Effector memory CD8-positive, alpha-beta T cell (primary cell): ENCODE measurements at regions not wholly inside any gene's neighbourhood (a gene's known extent, or its start where the extent isn't known, plus 50 kb on each side); places are given as distances from the start of the nearest gene placed in this dataset.
"Not testable (repeated sequence)": the region's sequence is repeated elsewhere in the genome, so short reads cannot be mapped to it uniquely, and the experiment has no call there.

ENCODE experiments used
- ATAC-seq: fragments of 150-1000 bp; cut with Tn5 transposase; replicated peaks from 2 replicates; pipeline ENCODE4 v1.10.0; 2021; ENCODE audit warnings: mild to moderate bottlenecking, moderate library complexity
- DNase-seq, 3 experiments: peaks; one replicate each; pipeline ENCODE4 v3.0.0; 2021
- H3K27ac Mint-ChIP-seq, 2 donors: one replicate each; pipeline ENCODE4 v1.8.0; 2022; ENCODE audit warnings: mild to moderate bottlenecking in 2 of 2, mixed read lengths in 2 of 2, moderate library complexity in 2 of 2
- H3K27me3 Mint-ChIP-seq, 2 donors: one replicate each; pipeline ENCODE4 v1.8.0; 2022; ENCODE audit warnings: mixed read lengths in 2 of 2
- H3K36me3 Mint-ChIP-seq: one replicate; pipeline ENCODE4 v1.8.0; 2022; ENCODE audit warnings: mild to moderate bottlenecking, moderate library complexity, mixed read lengths; ENCODE audit not compliant: insufficient read depth
- H3K4me1 Mint-ChIP-seq, 2 donors: one replicate each; pipeline ENCODE4 v1.8.0; 2022; ENCODE audit warnings: low read depth in 2 of 2, mixed read lengths in 2 of 2
- H3K4me3 Mint-ChIP-seq, 2 donors: one replicate each; pipeline ENCODE4 v1.8.0; 2022; ENCODE audit warnings: mild to moderate bottlenecking in 2 of 2, mixed read lengths in 2 of 2, moderate library complexity in 2 of 2
- H3K9me3 Mint-ChIP-seq, 2 donors: one replicate each; pipeline ENCODE4 v1.8.0; 2022; ENCODE audit warnings: mixed read lengths in 2 of 2

DNA sequence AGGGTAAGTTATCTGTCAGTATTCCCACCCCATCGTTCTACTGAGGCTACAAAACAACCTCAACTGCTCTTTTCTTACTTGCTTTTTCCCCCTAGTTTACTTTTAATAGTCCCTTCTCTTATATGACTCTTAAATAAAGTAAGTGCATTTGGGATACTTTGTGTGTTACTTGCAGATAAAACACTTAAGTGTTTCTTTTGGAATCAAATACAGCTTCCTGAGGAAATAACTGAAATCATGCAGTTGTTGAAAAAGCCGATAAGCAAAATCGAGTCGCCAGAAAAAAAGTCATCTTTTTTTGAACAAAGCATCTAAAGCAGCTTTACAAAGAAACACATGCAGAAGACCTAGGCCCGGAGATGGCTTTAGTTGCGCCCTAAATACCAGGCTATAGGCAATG lies 53.5 kb upstream of the EPB41L4A start:
- Mint-ChIP-seq H3K4me3 (no peak overlapping the region), H3K27me3 (peaks cover 25 to 27% of the 10 kb centered on the region in 2 donors), H3K9me3 (no peaks in the 10 kb centered on the region), H3K36me3 (no peaks in the 10 kb centered on the region), H3K27ac (no peak overlapping the region), H3K4me1 (no peaks in the 10 kb centered on the region)
- DNase-seq (no peak), ATAC-seq (no peak)

DNA sequence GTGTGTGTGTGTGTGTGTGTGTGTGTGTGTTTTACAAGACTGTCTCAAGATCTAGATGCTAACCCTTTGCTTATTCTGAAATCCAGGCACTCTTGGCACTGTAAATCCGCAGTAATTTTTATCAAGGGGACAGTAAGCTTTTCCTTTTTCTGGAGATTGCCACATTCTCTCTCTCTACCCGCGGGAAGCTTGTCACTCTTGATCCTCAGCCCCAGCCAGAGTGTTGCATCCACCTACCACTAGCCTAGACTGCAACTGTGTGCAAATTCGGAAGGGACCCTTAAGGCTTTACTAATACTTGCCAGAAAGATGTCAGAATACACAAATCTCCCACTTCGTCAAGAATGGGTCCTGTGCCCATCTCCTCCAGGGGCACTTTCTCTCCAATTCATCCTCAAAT lies 54.9 kb upstream of the EPB41L4A start:
- Mint-ChIP-seq H3K4me1 (no peaks in the 10 kb centered on the region), H3K27me3 (peaks cover 29 to 37% of the 10 kb centered on the region in 2 donors), H3K27ac (no peak overlapping the region), H3K4me3 (no peak overlapping the region), H3K36me3 (no peaks in the 10 kb centered on the region), H3K9me3 (no peaks in the 10 kb centered on the region)
- no peak for DNase-seq
- no peak for ATAC-seq

DNA sequence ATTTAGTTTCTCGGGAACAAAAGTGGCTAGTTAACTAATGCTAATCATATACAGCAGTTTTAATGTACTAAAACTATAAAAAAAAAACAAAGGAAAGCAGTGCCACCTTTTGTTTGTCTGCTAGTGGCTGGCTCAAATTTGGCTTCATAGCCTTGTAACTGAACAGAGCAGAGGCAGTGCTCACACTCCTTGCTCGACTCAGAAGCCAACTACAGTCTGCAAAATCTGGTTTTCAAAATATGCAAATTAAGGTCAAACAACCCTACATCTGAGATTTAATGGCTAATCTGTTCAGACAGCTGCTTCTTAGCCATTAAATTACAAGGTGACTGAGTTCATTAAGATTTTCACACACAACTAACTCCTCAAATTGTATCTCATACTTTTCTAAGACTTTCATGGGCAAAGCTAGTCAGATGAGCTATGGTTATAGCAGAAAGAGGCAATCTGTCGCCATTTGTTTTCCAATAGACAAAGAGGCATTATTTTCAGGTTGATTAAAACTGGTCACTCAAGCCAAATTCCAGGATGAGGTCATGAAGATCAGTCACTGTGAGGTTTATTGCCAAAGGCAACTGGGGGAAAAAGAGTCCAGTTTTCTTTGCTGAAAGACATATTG lies 56.8 kb upstream of the EPB41L4A start:
- no peaks in the 10 kb centered on the region for H3K9me3 Mint-ChIP-seq
- peaks cover 30 to 44% of the 10 kb centered on the region in 2 donors for H3K27me3 Mint-ChIP-seq
- DNase-seq (no peak), ATAC-seq (no peak)
- no peaks in the 10 kb centered on the region for H3K4me1 Mint-ChIP-seq
- H3K27ac Mint-ChIP-seq, result no peak overlapping the region
- no peak overlapping the region for H3K4me3 Mint-ChIP-seq
- no peaks in the 10 kb centered on the region for H3K36me3 Mint-ChIP-seq

DNA sequence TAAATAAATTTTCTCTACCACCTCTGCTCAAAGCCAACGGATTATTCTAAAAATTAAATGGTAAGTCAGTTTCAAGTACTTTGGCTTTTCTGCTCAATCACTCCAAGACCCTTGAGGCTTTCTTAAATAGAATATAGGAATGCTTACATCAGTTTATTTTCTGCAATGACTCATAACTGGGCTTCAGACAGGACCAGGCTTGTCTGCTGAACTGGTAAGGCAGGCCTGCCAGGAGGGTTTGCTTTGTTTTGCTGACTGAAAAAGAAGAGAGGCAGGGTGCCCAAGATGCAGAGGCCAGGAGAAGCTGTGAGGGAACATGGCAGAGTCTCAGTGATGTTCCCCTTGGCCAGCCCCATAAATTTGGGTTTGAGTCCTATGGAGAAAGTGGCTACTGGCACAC lies 60.3 kb upstream of the EPB41L4A start:
- Mint-ChIP-seq H3K4me1 (no peaks in the 10 kb centered on the region), H3K36me3 (no peaks in the 10 kb centered on the region), H3K4me3 (no peak overlapping the region), H3K27me3 (peaks cover 16 to 47% of the 10 kb centered on the region in 2 donors), H3K27ac (no peak overlapping the region), H3K9me3 (peaks cover 4 to 5% of the 10 kb centered on the region in 2 donors)
- ATAC-seq, result no peak
- DNase-seq, result no peak

DNA sequence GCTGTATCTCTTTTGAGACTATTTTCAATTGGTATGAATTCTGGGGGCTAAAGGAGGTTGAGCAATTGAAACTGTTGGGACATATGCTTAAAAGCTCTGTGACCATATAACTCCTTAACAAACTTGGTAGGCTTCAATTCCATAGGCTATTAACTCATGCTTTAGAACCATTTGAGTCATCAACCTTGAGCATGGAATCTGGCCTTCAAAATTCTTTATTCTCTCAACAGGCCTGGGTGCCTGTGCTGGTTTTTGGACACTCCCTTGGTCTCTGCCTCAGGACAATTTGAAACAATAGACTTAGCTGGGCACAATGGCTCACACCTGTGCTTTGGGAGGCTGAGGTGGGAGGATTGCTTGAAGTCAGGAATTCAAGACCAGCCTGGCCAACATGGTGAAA lies 61.4 kb upstream of the EPB41L4A start:
- Mint-ChIP-seq H3K27me3 (peaks cover 15 to 50% of the 10 kb centered on the region in 2 donors), H3K4me1 (no peaks in the 10 kb centered on the region), H3K9me3 (peaks cover 5 to 8% of the 10 kb centered on the region in 2 donors), H3K4me3 (no peak overlapping the region), H3K27ac (no peak overlapping the region), H3K36me3 (no peaks in the 10 kb centered on the region)
- DNase-seq, result no peak
- ATAC-seq, result no peak

DNA sequence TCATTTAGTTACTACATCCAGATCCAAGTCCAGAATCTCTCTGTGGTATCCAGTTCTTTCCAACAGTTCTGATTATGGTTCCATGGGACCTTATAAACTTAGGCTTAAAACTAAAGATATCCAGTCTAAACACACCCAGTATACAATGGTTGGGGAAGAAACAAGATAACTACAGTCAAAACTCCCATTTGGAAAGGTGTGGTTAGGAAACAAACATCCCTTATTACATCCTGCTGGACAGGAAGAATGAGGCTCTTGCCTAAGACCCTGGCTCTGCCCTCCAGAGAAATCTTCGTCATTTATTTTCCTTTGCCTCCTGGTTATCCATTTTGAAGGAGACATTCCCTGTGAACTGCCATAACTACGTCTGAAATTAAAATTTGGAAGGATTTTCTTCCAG lies 64.6 kb upstream of the EPB41L4A start:
- H3K27ac Mint-ChIP-seq, result no peak overlapping the region
- no peaks in the 10 kb centered on the region for H3K4me1 Mint-ChIP-seq
- peaks cover 3% of the 10 kb centered on the region for H3K36me3 Mint-ChIP-seq
- ATAC-seq, result no peak
- peaks cover 13 to 53% of the 10 kb centered on the region in 2 donors for H3K27me3 Mint-ChIP-seq
- no peak for DNase-seq
- H3K4me3 Mint-ChIP-seq, result no peak overlapping the region
- peaks cover 5 to 8% of the 10 kb centered on the region in 2 donors for H3K9me3 Mint-ChIP-seq

DNA sequence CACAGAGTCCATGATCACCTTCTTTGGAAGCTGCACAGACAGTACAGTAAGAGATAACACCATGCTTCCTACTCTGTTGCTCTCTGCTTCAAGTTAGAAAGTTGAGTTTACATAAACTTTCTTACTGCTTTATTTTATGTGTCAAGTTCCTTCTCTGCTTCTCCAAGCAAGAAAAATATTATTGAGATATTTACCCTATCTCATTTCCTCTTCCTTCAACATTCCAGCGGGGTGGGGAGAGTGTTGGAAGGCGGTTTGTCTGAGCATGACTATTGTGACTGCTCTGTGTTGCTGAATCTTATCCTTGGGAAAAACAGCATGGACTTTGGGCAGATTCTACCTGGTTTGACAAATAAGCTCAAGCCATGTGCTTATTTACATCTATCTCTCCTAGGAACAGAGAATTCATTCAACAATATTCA lies 66.9 kb upstream of the EPB41L4A start:
- Mint-ChIP-seq H3K27me3 (peaks cover 14 to 39% of the 10 kb centered on the region in 2 donors), H3K4me3 (no peak overlapping the region), H3K4me1 (no peaks in the 10 kb centered on the region), H3K36me3 (peaks cover 3% of the 10 kb centered on the region), H3K9me3 (peaks cover 5 to 8% of the 10 kb centered on the region in 2 donors), H3K27ac (no peak overlapping the region)
- DNase-seq (no peak), ATAC-seq (no peak)

DNA sequence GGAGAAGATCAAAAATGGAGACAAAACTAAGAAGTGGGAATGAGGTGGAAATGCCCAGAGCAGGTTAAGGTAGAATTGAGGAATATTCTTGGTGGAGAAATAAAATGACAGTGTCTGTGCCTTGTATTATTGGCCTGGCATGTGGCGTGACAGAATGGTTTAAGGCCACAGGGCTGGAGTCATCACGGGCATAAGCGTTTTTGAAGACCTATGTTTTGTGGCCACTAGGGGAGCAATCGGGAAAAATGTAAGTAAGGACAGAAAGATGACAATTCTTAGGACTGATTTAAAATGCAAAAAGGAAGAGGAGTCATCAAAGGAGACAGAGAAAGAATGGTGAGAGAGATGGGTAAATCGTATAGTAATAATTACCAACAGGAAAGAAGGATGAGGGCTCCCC lies 72.2 kb upstream of the EPB41L4A start:
- peaks cover 3% of the 10 kb centered on the region for H3K36me3 Mint-ChIP-seq
- no peak overlapping the region for H3K27ac Mint-ChIP-seq
- peaks cover 32 to 52% of the 10 kb centered on the region in 2 donors for H3K27me3 Mint-ChIP-seq
- H3K4me3 Mint-ChIP-seq, result no peak overlapping the region
- H3K4me1 Mint-ChIP-seq, result no peaks in the 10 kb centered on the region
- DNase-seq, result no peak
- no peaks in the 10 kb centered on the region for H3K9me3 Mint-ChIP-seq
- no peak for ATAC-seq

DNA sequence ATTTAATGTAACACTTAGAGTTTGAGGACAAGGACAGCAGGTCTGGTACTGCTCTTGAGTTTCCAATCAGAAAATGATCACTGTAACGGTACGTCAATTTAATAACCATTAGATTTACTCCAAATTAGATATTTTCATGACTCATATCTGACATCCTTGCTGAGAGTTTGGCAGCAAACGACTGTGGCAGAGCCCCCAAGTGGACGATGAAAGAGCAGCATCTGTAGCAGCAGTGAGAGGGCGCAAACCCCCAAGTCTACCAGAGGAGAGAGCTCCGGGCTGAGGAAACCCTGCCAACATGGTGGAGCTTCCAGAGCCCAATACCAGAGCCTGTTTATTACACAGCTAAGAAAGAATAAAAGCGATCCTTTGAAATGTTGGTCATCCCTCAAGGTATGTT lies 73.2 kb upstream of the EPB41L4A start:
- Mint-ChIP-seq H3K27me3 (peaks cover 39 to 61% of the 10 kb centered on the region in 2 donors), H3K4me3 (no peak overlapping the region), H3K36me3 (peaks cover 3% of the 10 kb centered on the region), H3K27ac (no peak overlapping the region), H3K9me3 (no peaks in the 10 kb centered on the region), H3K4me1 (no peaks in the 10 kb centered on the region)
- DNase-seq (no peak), ATAC-seq (peak; percentile 32)

DNA sequence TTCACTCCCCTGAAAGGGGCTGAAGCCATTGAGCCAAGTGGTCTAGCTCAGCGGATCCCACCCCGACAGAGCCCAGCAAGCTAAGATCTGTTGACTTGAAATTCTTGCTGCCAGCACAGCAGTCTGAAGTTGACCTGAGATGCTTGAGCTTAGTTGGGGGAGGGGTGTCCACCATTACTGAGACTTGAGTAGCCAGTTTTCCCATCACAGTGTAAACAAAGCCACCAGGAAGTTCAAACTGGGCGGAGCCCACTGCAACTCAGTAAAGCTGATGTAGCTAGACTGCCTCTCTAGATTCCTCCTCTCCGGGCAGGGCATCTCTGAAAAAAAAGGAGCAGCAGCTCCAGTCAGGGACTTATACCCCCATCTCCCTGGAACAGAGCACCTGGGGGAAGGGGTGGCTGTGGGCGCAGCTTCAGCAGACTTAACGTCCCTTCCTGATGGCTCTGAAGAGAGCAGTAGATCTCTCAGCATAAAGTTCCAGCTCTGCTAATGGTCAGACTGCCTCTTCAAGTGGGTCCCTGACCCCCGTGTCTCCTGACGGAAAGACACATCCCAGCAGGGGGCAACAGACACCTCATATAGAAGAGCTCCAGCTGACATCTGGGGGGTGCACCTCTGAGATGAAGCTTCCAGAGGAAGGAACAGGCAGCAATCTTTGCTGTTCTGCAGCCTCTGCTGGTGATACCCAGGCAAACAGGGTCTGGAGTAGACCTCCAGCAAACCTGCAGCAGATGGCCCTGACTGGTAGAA lies 84.8 kb upstream of the EPB41L4A start:
- Mint-ChIP-seq H3K27me3 (peaks cover 37 to 44% of the 10 kb centered on the region in 2 donors), H3K9me3 (peaks cover 0 to 15% of the 10 kb centered on the region in 2 donors)
- not testable (repeated sequence) for H3K36me3 Mint-ChIP-seq, ATAC-seq, H3K4me3 Mint-ChIP-seq, H3K27ac Mint-ChIP-seq, DNase-seq, H3K4me1 Mint-ChIP-seq

DNA sequence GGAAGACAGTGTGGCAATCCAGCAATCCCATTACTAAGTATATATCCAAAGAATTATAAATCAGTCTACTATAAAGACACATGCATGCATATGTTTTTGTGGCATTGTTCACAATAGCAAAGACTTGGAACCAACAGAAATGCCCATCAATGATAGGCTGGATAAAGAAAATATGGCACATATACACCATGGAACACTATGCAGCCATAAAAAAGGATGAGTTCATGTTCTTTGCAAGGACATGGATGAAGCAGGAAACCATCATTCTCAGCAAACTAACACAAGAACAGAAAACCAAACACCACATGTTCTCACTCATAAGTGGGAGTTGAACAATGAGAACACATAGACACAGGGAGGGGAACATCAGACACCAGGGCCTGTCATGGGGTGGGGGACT lies 90.0 kb upstream of the EPB41L4A start:
- H3K4me3 Mint-ChIP-seq, DNase-seq, H3K4me1 Mint-ChIP-seq, H3K27ac Mint-ChIP-seq, H3K36me3 Mint-ChIP-seq, ATAC-seq: not testable (repeated sequence)
- H3K27me3 Mint-ChIP-seq, result peaks cover 12 to 14% of the 10 kb centered on the region in 2 donors
- peaks cover 0 to 15% of the 10 kb centered on the region in 2 donors for H3K9me3 Mint-ChIP-seq

DNA sequence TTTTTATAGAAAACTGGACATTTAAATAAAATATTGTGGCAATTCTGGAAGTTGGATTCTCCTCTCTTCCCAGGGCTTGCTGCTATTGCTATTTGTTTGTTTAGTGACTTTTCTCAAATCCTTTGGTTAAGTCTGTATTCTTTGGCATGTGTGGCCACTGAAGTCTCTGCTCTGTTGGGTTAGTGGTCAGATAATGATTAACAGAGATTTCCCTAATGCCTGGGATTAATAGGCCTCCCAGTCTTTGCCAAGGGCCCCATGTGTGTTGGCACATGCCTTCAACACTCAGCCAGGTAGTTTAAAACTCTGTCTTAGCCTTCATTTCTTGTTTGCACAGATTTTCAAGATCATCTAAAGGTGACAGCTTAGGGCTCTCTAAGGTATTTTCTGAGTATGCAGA lies 92.8 kb upstream of the EPB41L4A start:
- no peaks in the 10 kb centered on the region for H3K4me1 Mint-ChIP-seq
- no peaks in the 10 kb centered on the region for H3K9me3 Mint-ChIP-seq
- DNase-seq, result no peak
- H3K4me3 Mint-ChIP-seq, result no peak overlapping the region
- no peak overlapping the region for H3K27ac Mint-ChIP-seq
- H3K27me3 Mint-ChIP-seq, result no peaks in the 10 kb centered on the region
- ATAC-seq, result no peak
- no peaks in the 10 kb centered on the region for H3K36me3 Mint-ChIP-seq

DNA sequence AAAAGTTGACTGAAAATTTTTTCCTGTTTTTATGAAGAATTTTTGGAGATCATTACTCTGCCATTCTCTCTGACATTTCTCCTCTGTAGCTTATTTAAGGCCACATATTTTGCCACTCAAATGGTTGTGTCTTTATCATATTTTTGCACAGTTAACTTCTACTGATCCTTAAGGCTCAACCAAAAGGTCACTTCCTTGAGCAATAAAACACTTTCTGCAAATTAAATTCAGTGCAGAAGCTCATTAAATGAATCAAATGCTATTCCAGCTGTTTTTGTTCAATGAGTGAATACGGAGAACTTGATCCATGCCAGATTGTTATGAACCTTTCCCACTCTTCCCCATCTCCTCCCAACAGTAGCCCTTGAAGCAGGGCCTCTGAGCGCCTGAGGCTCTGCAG lies 93.8 kb upstream of the EPB41L4A start:
- H3K4me3 Mint-ChIP-seq, result no peak overlapping the region
- no peaks in the 10 kb centered on the region for H3K4me1 Mint-ChIP-seq
- H3K27ac Mint-ChIP-seq, result no peak overlapping the region
- ATAC-seq (no peak), DNase-seq (no peak)
- H3K9me3 Mint-ChIP-seq, result no peaks in the 10 kb centered on the region
- peaks cover under 1 to 2% of the 10 kb centered on the region in 2 donors for H3K27me3 Mint-ChIP-seq
- no peaks in the 10 kb centered on the region for H3K36me3 Mint-ChIP-seq

DNA sequence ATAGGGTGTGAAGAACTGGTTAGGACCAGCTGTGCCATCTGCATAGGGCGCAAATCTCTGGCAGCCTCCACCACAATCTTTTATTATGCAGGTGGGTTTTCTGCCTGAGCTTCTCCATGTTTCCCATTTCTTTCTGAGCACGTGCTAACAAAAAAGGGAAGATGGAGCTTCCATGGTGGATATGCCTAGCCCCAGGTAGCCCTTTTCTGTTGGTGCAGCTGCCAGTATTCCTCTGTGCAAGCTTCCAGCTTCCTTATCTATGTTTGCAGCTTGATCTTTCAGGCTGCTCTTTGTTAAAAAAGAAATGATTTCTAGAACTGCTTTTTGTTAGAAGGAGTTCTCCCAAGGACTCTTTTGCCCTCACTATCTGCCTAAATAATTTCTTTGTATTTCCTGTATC lies 95.0 kb upstream of the EPB41L4A start:
- H3K36me3 Mint-ChIP-seq, result no peaks in the 10 kb centered on the region
- no peaks in the 10 kb centered on the region for H3K9me3 Mint-ChIP-seq
- peaks cover 11 to 12% of the 10 kb centered on the region in 2 donors for H3K27me3 Mint-ChIP-seq
- no peak overlapping the region for H3K27ac Mint-ChIP-seq
- DNase-seq (no peak), ATAC-seq (no peak)
- no peak overlapping the region for H3K4me3 Mint-ChIP-seq
- H3K4me1 Mint-ChIP-seq, result no peaks in the 10 kb centered on the region
